ENCODE measurements at regions not wholly inside any gene's neighbourhood (a gene's known extent, or its start where the extent isn't known, plus 50 kb on each side); places are given as distances from the start of the nearest gene placed in this dataset.

- Histone ChIP-seq H3K27me3 (replicated peaks in 2 of 5; ENCODE audit: control insufficient read depth in 4 of 5, insufficient read depth in 5 of 5, low read length in 4 of 5) (peaks cover 0 to 87% (median 20%) of the 10 kb centered on the region in 5 experiments), H3K9me3 (ENCODE audit: control extremely low read depth in 1 of 5, control insufficient read depth in 4 of 5, insufficient read depth in 2 of 5, low read depth in 1 of 5, low read length in 4 of 5) (peaks cover 0 to 7% (median 0%) of the 10 kb centered on the region in 5 experiments), H3K4me3 (ENCODE audit: control insufficient read depth in 1 of 7, extremely low read depth in 1 of 7, insufficient read depth in 4 of 7, low read depth in 2 of 7, low read length in 6 of 7) (no peak overlapping the region), H3K4me1 (ENCODE audit: control extremely low read depth in 1 of 4, control insufficient read depth in 4 of 4, insufficient read depth in 4 of 4, low read length in 3 of 4) (no peaks in the 10 kb centered on the region), H3K27ac (ENCODE audit: insufficient read depth in 1 of 2, low read depth in 1 of 2, low read length in 2 of 2, poor library complexity in 1 of 2, severe bottlenecking in 2 of 2) (no peak overlapping the region), H3K36me3 (ENCODE audit: control insufficient read depth in 4 of 4, insufficient read depth in 4 of 4, low read length in 3 of 4) (no peaks in the 10 kb centered on the region)
- WGBS (ENCODE audit: insufficient coverage) = 50% methylated on average over 10 of the region's 13 CpGs
- ChIA-PET CTCF (interaction anchor here (1.0 kb wide), 1 partner anchor 19 kb away, joined by 3 read pairs; no protein-coding TSS in a partner anchor), POLR2A (no interaction called here)
- peak; percentile 84 to 96 (median 95) for DNase-seq
These were observed 103.6 kb upstream of the AGAP1 start for GRCh38 chr2:235390108-235390815.

GRCh38 chr2:235390816-235391194 lies 103.0 kb upstream of the AGAP1 start:
- Histone ChIP-seq H3K4me1 (ENCODE audit: control extremely low read depth in 1 of 4, control insufficient read depth in 4 of 4, insufficient read depth in 4 of 4, low read length in 3 of 4) (no peaks in the 10 kb centered on the region), H3K27ac (ENCODE audit: insufficient read depth in 1 of 2, low read depth in 1 of 2, low read length in 2 of 2, poor library complexity in 1 of 2, severe bottlenecking in 2 of 2) (no peak overlapping the region), H3K9me3 (ENCODE audit: control extremely low read depth in 1 of 5, control insufficient read depth in 4 of 5, insufficient read depth in 2 of 5, low read depth in 1 of 5, low read length in 4 of 5) (peaks cover 0 to 7% (median 0%) of the 10 kb centered on the region in 5 experiments), H3K36me3 (ENCODE audit: control insufficient read depth in 4 of 4, insufficient read depth in 4 of 4, low read length in 3 of 4) (no peaks in the 10 kb centered on the region), H3K4me3 (ENCODE audit: control insufficient read depth in 1 of 7, extremely low read depth in 1 of 7, insufficient read depth in 4 of 7, low read depth in 2 of 7, low read length in 6 of 7) (no peak overlapping the region), H3K27me3 (replicated peaks in 2 of 5; ENCODE audit: control insufficient read depth in 4 of 5, insufficient read depth in 5 of 5, low read length in 4 of 5) (peaks cover 0 to 86% (median 21%) of the 10 kb centered on the region in 5 experiments)
- POLR2A ChIA-PET = no interaction called here
- CTCF ChIA-PET = interaction anchor here (1.0 kb wide), 1 partner anchor 19 kb away, joined by 3 read pairs; no protein-coding TSS in a partner anchor
- 67% methylated on average over 10 of the region's 10 CpGs for WGBS (ENCODE audit: insufficient coverage)
- no peak for DNase-seq

GRCh38 chr2:235391921-235392615 lies 101.8 kb upstream of the AGAP1 start:
- ChIA-PET CTCF (no interaction called here), POLR2A (no interaction called here)
- DNase-seq = no peak
- Histone ChIP-seq H3K9me3 (ENCODE audit: control extremely low read depth in 1 of 5, control insufficient read depth in 4 of 5, insufficient read depth in 2 of 5, low read depth in 1 of 5, low read length in 4 of 5) (peaks cover 0 to 7% (median 0%) of the 10 kb centered on the region in 5 experiments), H3K4me3 (ENCODE audit: control insufficient read depth in 1 of 7, extremely low read depth in 1 of 7, insufficient read depth in 4 of 7, low read depth in 2 of 7, low read length in 6 of 7) (no peak overlapping the region), H3K27me3 (replicated peaks in 2 of 5; ENCODE audit: control insufficient read depth in 4 of 5, insufficient read depth in 5 of 5, low read length in 4 of 5) (peaks cover 0 to 83% (median 17%) of the 10 kb centered on the region in 5 experiments), H3K4me1 (ENCODE audit: control extremely low read depth in 1 of 4, control insufficient read depth in 4 of 4, insufficient read depth in 4 of 4, low read length in 3 of 4) (no peaks in the 10 kb centered on the region), H3K27ac (ENCODE audit: insufficient read depth in 1 of 2, low read depth in 1 of 2, low read length in 2 of 2, poor library complexity in 1 of 2, severe bottlenecking in 2 of 2) (no peak overlapping the region), H3K36me3 (ENCODE audit: control insufficient read depth in 4 of 4, insufficient read depth in 4 of 4, low read length in 3 of 4) (no peaks in the 10 kb centered on the region)
- WGBS (ENCODE audit: insufficient coverage) = 90% methylated on average over 28 of the region's 28 CpGs

GRCh38 chr2:235394278-235394828 lies 99.5 kb upstream of the AGAP1 start:
- no peak overlapping the region for H3K27ac ChIP-seq (ENCODE audit: insufficient read depth in 1 of 2, low read depth in 1 of 2, low read length in 2 of 2, poor library complexity in 1 of 2, severe bottlenecking in 2 of 2)
- ChIA-PET POLR2A (no interaction called here), CTCF (no interaction called here)
- H3K27me3 ChIP-seq (replicated peaks in 2 of 5; ENCODE audit: control insufficient read depth in 4 of 5, insufficient read depth in 5 of 5, low read length in 4 of 5) = peaks cover 0 to 85% (median 23%) of the 10 kb centered on the region in 5 experiments
- 90% methylated on average over 10 of the region's 12 CpGs for WGBS (ENCODE audit: insufficient coverage)
- H3K4me1 ChIP-seq (ENCODE audit: control extremely low read depth in 1 of 4, control insufficient read depth in 4 of 4, insufficient read depth in 4 of 4, low read length in 3 of 4) = no peaks in the 10 kb centered on the region
- H3K4me3 ChIP-seq (ENCODE audit: control insufficient read depth in 1 of 7, extremely low read depth in 1 of 7, insufficient read depth in 4 of 7, low read depth in 2 of 7, low read length in 6 of 7) = no peak overlapping the region
- DNase-seq = no peak
- H3K36me3 ChIP-seq (ENCODE audit: control insufficient read depth in 4 of 4, insufficient read depth in 4 of 4, low read length in 3 of 4) = no peaks in the 10 kb centered on the region
- H3K9me3 ChIP-seq (ENCODE audit: control extremely low read depth in 1 of 5, control insufficient read depth in 4 of 5, insufficient read depth in 2 of 5, low read depth in 1 of 5, low read length in 4 of 5) = peaks cover 0 to 7% (median 0%) of the 10 kb centered on the region in 5 experiments

- POLR2A ChIA-PET = no interaction called here
- Histone ChIP-seq H3K4me1 (ENCODE audit: control extremely low read depth in 1 of 4, control insufficient read depth in 4 of 4, insufficient read depth in 4 of 4, low read length in 3 of 4) (no peaks in the 10 kb centered on the region), H3K27me3 (replicated peaks in 2 of 5; ENCODE audit: control insufficient read depth in 4 of 5, insufficient read depth in 5 of 5, low read length in 4 of 5) (peaks cover 0 to 85% (median 27%) of the 10 kb centered on the region in 5 experiments), H3K36me3 (ENCODE audit: control insufficient read depth in 4 of 4, insufficient read depth in 4 of 4, low read length in 3 of 4) (no peaks in the 10 kb centered on the region), H3K4me3 (ENCODE audit: control insufficient read depth in 1 of 7, extremely low read depth in 1 of 7, insufficient read depth in 4 of 7, low read depth in 2 of 7, low read length in 6 of 7) (no peak overlapping the region), H3K9me3 (ENCODE audit: control extremely low read depth in 1 of 5, control insufficient read depth in 4 of 5, insufficient read depth in 2 of 5, low read depth in 1 of 5, low read length in 4 of 5) (peaks cover 0 to 10% (median 5%) of the 10 kb centered on the region in 5 experiments), H3K27ac (ENCODE audit: insufficient read depth in 1 of 2, low read depth in 1 of 2, low read length in 2 of 2, poor library complexity in 1 of 2, severe bottlenecking in 2 of 2) (no peak overlapping the region)
- WGBS (ENCODE audit: insufficient coverage) = 93% methylated on average over 6 of the region's 8 CpGs
- CTCF ChIA-PET = no interaction called here
- no peak for DNase-seq
These were observed 97.6 kb upstream of the AGAP1 start for GRCh38 chr2:235396071-235396846.

GRCh38 chr2:235398321-235398720 lies 95.5 kb upstream of the AGAP1 start:
- Histone ChIP-seq H3K4me1 (ENCODE audit: control extremely low read depth in 1 of 4, control insufficient read depth in 4 of 4, insufficient read depth in 4 of 4, low read length in 3 of 4) (no peaks in the 10 kb centered on the region), H3K27ac (ENCODE audit: insufficient read depth in 1 of 2, low read depth in 1 of 2, low read length in 2 of 2, poor library complexity in 1 of 2, severe bottlenecking in 2 of 2) (no peak overlapping the region), H3K4me3 (ENCODE audit: control insufficient read depth in 1 of 7, extremely low read depth in 1 of 7, insufficient read depth in 4 of 7, low read depth in 2 of 7, low read length in 6 of 7) (no peak overlapping the region), H3K27me3 (replicated peaks in 2 of 5; ENCODE audit: control insufficient read depth in 4 of 5, insufficient read depth in 5 of 5, low read length in 4 of 5) (peaks cover 0 to 78% (median 32%) of the 10 kb centered on the region in 5 experiments), H3K36me3 (ENCODE audit: control insufficient read depth in 4 of 4, insufficient read depth in 4 of 4, low read length in 3 of 4) (no peaks in the 10 kb centered on the region), H3K9me3 (ENCODE audit: control extremely low read depth in 1 of 5, control insufficient read depth in 4 of 5, insufficient read depth in 2 of 5, low read depth in 1 of 5, low read length in 4 of 5) (peaks cover 0 to 10% (median 5%) of the 10 kb centered on the region in 5 experiments)
- 90% methylated on average over 2 of the region's 2 CpGs for WGBS (ENCODE audit: insufficient coverage)
- ChIA-PET CTCF (no interaction called here), POLR2A (interaction anchor here (0.5 kb wide), 1 partner anchor 1271 kb away, joined by 4 read pairs; no protein-coding TSS in a partner anchor)
- no peak for DNase-seq

Data from common myeloid progenitor, CD34-positive (primary cell).